ENCODE measurements at regions not wholly inside any gene's neighbourhood (a gene's known extent, or its start where the extent isn't known, plus 50 kb on each side); places are given as distances from the start of the nearest gene placed in this dataset.

- TF ChIP-seq JUND (IDR thresholded peaks at IDR 0.05) (no peak), TAF1 (conservative IDR thresholded peaks at IDR 0.05) (no peak), YY1 (IDR thresholded peaks at IDR 0.05) (no peak), EGR1 (IDR thresholded peaks at IDR 0.05; ENCODE audit: low read depth in 2 of 2) (no peak), RXRA (IDR thresholded peaks at IDR 0.05) (no peak)
- TF ChIP-seq, protein P1, sequence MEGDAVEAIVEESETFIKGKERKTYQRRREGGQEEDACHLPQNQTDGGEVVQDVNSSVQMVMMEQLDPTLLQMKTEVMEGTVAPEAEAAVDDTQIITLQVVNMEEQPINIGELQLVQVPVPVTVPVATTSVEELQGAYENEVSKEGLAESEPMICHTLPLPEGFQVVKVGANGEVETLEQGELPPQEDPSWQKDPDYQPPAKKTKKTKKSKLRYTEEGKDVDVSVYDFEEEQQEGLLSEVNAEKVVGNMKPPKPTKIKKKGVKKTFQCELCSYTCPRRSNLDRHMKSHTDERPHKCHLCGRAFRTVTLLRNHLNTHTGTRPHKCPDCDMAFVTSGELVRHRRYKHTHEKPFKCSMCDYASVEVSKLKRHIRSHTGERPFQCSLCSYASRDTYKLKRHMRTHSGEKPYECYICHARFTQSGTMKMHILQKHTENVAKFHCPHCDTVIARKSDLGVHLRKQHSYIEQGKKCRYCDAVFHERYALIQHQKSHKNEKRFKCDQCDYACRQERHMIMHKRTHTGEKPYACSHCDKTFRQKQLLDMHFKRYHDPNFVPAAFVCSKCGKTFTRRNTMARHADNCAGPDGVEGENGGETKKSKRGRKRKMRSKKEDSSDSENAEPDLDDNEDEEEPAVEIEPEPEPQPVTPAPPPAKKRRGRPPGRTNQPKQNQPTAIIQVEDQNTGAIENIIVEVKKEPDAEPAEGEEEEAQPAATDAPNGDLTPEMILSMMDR (IDR thresholded peaks at IDR 0.05; ENCODE audit: low read depth, low read length, missing input control) = no peak
- TF ChIP-seq, protein P2, sequence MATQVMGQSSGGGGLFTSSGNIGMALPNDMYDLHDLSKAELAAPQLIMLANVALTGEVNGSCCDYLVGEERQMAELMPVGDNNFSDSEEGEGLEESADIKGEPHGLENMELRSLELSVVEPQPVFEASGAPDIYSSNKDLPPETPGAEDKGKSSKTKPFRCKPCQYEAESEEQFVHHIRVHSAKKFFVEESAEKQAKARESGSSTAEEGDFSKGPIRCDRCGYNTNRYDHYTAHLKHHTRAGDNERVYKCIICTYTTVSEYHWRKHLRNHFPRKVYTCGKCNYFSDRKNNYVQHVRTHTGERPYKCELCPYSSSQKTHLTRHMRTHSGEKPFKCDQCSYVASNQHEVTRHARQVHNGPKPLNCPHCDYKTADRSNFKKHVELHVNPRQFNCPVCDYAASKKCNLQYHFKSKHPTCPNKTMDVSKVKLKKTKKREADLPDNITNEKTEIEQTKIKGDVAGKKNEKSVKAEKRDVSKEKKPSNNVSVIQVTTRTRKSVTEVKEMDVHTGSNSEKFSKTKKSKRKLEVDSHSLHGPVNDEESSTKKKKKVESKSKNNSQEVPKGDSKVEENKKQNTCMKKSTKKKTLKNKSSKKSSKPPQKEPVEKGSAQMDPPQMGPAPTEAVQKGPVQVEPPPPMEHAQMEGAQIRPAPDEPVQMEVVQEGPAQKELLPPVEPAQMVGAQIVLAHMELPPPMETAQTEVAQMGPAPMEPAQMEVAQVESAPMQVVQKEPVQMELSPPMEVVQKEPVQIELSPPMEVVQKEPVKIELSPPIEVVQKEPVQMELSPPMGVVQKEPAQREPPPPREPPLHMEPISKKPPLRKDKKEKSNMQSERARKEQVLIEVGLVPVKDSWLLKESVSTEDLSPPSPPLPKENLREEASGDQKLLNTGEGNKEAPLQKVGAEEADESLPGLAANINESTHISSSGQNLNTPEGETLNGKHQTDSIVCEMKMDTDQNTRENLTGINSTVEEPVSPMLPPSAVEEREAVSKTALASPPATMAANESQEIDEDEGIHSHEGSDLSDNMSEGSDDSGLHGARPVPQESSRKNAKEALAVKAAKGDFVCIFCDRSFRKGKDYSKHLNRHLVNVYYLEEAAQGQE (IDR thresholded peaks at IDR 0.05) = no peak
- TF ChIP-seq, protein P3, sequence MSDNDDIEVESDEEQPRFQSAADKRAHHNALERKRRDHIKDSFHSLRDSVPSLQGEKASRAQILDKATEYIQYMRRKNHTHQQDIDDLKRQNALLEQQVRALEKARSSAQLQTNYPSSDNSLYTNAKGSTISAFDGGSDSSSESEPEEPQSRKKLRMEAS (IDR thresholded peaks at IDR 0.05) = no peak
- TF ChIP-seq, protein P4, sequence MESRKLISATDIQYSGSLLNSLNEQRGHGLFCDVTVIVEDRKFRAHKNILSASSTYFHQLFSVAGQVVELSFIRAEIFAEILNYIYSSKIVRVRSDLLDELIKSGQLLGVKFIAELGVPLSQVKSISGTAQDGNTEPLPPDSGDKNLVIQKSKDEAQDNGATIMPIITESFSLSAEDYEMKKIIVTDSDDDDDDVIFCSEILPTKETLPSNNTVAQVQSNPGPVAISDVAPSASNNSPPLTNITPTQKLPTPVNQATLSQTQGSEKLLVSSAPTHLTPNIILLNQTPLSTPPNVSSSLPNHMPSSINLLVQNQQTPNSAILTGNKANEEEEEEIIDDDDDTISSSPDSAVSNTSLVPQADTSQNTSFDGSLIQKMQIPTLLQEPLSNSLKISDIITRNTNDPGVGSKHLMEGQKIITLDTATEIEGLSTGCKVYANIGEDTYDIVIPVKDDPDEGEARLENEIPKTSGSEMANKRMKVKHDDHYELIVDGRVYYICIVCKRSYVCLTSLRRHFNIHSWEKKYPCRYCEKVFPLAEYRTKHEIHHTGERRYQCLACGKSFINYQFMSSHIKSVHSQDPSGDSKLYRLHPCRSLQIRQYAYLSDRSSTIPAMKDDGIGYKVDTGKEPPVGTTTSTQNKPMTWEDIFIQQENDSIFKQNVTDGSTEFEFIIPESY (IDR thresholded peaks at IDR 0.05) = no peak
These were observed 743.8 kb downstream of the FAT4 start for GRCh38 chr4:126058596-126058995.
